ENCODE measurements at regions not wholly inside any gene's neighbourhood (a gene's known extent, or its start where the extent isn't known, plus 50 kb on each side); places are given as distances from the start of the nearest gene placed in this dataset.

DNA sequence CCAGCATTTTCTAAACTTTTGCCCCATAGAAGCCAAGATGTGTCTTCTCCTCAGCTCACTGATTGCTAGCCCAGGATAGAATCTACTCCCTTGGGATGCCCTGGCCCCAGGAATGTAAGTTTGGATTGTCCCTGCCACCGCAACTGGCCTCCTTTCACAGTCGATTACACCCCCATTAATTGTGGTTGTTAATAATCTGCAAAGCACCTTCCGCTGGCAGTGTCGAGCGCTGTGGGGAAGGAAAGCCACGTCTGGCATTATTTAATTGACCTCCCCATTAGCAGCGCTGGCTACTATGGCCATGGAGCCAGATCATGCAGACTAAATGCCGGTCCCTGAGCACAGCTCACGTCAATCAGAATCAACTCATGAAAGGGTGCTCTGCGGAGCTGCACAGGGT lies 597.3 kb upstream of the PLXNA2 start:
- TF ChIP-seq, protein P1, sequence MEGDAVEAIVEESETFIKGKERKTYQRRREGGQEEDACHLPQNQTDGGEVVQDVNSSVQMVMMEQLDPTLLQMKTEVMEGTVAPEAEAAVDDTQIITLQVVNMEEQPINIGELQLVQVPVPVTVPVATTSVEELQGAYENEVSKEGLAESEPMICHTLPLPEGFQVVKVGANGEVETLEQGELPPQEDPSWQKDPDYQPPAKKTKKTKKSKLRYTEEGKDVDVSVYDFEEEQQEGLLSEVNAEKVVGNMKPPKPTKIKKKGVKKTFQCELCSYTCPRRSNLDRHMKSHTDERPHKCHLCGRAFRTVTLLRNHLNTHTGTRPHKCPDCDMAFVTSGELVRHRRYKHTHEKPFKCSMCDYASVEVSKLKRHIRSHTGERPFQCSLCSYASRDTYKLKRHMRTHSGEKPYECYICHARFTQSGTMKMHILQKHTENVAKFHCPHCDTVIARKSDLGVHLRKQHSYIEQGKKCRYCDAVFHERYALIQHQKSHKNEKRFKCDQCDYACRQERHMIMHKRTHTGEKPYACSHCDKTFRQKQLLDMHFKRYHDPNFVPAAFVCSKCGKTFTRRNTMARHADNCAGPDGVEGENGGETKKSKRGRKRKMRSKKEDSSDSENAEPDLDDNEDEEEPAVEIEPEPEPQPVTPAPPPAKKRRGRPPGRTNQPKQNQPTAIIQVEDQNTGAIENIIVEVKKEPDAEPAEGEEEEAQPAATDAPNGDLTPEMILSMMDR (IDR thresholded peaks at IDR 0.05): no peak
- TF ChIP-seq, protein P2, sequence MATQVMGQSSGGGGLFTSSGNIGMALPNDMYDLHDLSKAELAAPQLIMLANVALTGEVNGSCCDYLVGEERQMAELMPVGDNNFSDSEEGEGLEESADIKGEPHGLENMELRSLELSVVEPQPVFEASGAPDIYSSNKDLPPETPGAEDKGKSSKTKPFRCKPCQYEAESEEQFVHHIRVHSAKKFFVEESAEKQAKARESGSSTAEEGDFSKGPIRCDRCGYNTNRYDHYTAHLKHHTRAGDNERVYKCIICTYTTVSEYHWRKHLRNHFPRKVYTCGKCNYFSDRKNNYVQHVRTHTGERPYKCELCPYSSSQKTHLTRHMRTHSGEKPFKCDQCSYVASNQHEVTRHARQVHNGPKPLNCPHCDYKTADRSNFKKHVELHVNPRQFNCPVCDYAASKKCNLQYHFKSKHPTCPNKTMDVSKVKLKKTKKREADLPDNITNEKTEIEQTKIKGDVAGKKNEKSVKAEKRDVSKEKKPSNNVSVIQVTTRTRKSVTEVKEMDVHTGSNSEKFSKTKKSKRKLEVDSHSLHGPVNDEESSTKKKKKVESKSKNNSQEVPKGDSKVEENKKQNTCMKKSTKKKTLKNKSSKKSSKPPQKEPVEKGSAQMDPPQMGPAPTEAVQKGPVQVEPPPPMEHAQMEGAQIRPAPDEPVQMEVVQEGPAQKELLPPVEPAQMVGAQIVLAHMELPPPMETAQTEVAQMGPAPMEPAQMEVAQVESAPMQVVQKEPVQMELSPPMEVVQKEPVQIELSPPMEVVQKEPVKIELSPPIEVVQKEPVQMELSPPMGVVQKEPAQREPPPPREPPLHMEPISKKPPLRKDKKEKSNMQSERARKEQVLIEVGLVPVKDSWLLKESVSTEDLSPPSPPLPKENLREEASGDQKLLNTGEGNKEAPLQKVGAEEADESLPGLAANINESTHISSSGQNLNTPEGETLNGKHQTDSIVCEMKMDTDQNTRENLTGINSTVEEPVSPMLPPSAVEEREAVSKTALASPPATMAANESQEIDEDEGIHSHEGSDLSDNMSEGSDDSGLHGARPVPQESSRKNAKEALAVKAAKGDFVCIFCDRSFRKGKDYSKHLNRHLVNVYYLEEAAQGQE (IDR thresholded peaks at IDR 0.05; ENCODE audit: insufficient read depth in 1 of 2, low read depth in 2 of 2, low read length in 1 of 2): no peak
- no peak for TF ChIP-seq TCF7L2 (IDR thresholded peaks at IDR 0.05; ENCODE audit: low read depth, low read length)
